ENCODE measurements at regions not wholly inside any gene's neighbourhood (a gene's known extent, or its start where the extent isn't known, plus 50 kb on each side); places are given as distances from the start of the nearest gene placed in this dataset.

DNA sequence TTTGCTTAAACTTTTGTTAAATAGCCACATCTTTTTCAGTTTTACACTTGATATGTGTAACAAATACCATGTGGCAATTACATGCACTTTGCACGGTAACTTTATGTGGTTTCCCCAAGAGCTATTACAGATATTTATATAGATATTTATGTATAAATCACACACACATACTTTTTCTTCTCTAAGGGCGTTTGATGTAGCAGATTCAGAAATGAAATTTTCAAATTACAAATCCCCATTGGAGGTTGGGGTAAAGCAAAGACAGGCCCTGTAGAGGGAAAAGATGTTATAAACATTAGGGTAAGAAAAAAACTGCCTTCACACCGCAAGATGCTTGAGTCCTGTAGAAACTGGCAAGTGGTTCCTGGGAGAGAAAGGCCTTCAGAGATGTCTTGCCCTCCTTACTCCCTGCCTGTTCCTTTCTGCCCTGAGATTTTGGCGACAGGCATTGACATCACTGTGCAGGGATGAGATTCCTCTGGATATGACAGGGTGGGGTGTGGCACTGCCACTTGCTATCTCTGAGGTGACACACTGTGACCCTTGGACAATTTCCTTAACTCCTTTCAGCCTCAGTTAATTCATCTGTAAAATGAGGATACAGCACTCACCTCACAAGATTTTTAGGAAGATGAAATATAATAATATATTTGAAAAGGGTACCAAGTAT lies 177.9 kb upstream of the TUT7 start:
- no peak for DNase-seq (ENCODE audit: low spot score)
- H3K4me3 ChIP-seq (ENCODE audit: low read length in 2 of 2), result no peak overlapping the region
- no peaks in the 10 kb centered on the region for H3K36me3 ChIP-seq (replicated peaks in 1 of 2; ENCODE audit: control insufficient read depth in 2 of 2, insufficient read depth in 2 of 2, low read length in 2 of 2)
- no peak overlapping the region for H2BK120ac ChIP-seq (ENCODE audit: low read depth, low read length)
- H4K91ac ChIP-seq (ENCODE audit: low read depth, low read length, poor library complexity), result no peak overlapping the region
- H3K27ac ChIP-seq (replicated peaks; ENCODE audit: low read length), result no peak overlapping the region
- H4K8ac ChIP-seq (ENCODE audit: low read depth, low read length), result no peak overlapping the region
- no peak overlapping the region for H3K4me2 ChIP-seq (ENCODE audit: insufficient read depth, low read length, poor library complexity, severe bottlenecking)
- no peak overlapping the region for H2BK15ac ChIP-seq (ENCODE audit: low read length)
- no peaks in the 10 kb centered on the region for H3K9me3 ChIP-seq (replicated peaks in 1 of 2; ENCODE audit: control insufficient read depth in 2 of 2, insufficient read depth in 1 of 2, low read depth in 1 of 2, low read length in 2 of 2)
- no peak overlapping the region for H2AK5ac ChIP-seq (ENCODE audit: low read depth, low read length)
- no CpG with 5 or more reads among the region's 4 CpGs for WGBS, 2 donors (ENCODE audit: extremely low coverage in 2 of 2, insufficient read length in 2 of 2, insufficient replicate concordance in 1 of 2)
- no peaks in the 10 kb centered on the region for H3K27me3 ChIP-seq (ENCODE audit: control insufficient read depth in 3 of 3, insufficient read depth in 3 of 3, low read depth in 1 of 3, low read length in 3 of 3)
- no peak overlapping the region for H3K4ac ChIP-seq (ENCODE audit: low read length)
- H2BK5ac ChIP-seq (ENCODE audit: low read length), result no peak overlapping the region
- no peak overlapping the region for H3K23ac ChIP-seq (ENCODE audit: low read depth, low read length, poor library complexity)
- peaks cover 0 to 5% of the 10 kb centered on the region in 2 donors for H3K4me1 ChIP-seq (ENCODE audit: control insufficient read depth in 2 of 2, insufficient read depth in 1 of 2, low read depth in 1 of 2, low read length in 2 of 2)
- H3K79me1 ChIP-seq (ENCODE audit: low read depth, low read length), result no peaks in the 10 kb centered on the region
- no peak overlapping the region for H2BK12ac ChIP-seq (ENCODE audit: low read length)
- no peak overlapping the region for H3K14ac ChIP-seq (ENCODE audit: low read length)
- no peak overlapping the region for H3K9ac ChIP-seq (ENCODE audit: low read depth, low read length, poor library complexity)
- H3K18ac ChIP-seq (ENCODE audit: low read length), result no peak overlapping the region
- H2AFZ ChIP-seq (ENCODE audit: low read length), result no peak overlapping the region

- DNase-seq (ENCODE audit: low spot score), result no peak
- H3K9ac ChIP-seq (ENCODE audit: low read depth, low read length, poor library complexity), result no peak overlapping the region
- no peak overlapping the region for H2AFZ ChIP-seq (ENCODE audit: low read length)
- no peak overlapping the region for H2AK5ac ChIP-seq (ENCODE audit: low read depth, low read length)
- no peak overlapping the region for H2BK12ac ChIP-seq (ENCODE audit: low read length)
- no peak overlapping the region for H4K8ac ChIP-seq (ENCODE audit: low read depth, low read length)
- no peaks in the 10 kb centered on the region for H3K9me3 ChIP-seq (replicated peaks in 1 of 2; ENCODE audit: control insufficient read depth in 2 of 2, insufficient read depth in 1 of 2, low read depth in 1 of 2, low read length in 2 of 2)
- no peak overlapping the region for H3K14ac ChIP-seq (ENCODE audit: low read length)
- no peak overlapping the region for H3K23ac ChIP-seq (ENCODE audit: low read depth, low read length, poor library complexity)
- no peak overlapping the region for H3K4me3 ChIP-seq (ENCODE audit: low read length in 2 of 2)
- no peaks in the 10 kb centered on the region for H3K27me3 ChIP-seq (ENCODE audit: control insufficient read depth in 3 of 3, insufficient read depth in 3 of 3, low read depth in 1 of 3, low read length in 3 of 3)
- no peak overlapping the region for H2BK15ac ChIP-seq (ENCODE audit: low read length)
- H3K79me1 ChIP-seq (ENCODE audit: low read depth, low read length), result no peaks in the 10 kb centered on the region
- no peak overlapping the region for H2BK5ac ChIP-seq (ENCODE audit: low read length)
- H3K4ac ChIP-seq (ENCODE audit: low read length), result no peak overlapping the region
- H3K4me2 ChIP-seq (ENCODE audit: insufficient read depth, low read length, poor library complexity, severe bottlenecking), result no peak overlapping the region
- no peak overlapping the region for H2BK120ac ChIP-seq (ENCODE audit: low read depth, low read length)
- peaks cover 0 to 6% of the 10 kb centered on the region in 2 donors for H3K4me1 ChIP-seq (ENCODE audit: control insufficient read depth in 2 of 2, insufficient read depth in 1 of 2, low read depth in 1 of 2, low read length in 2 of 2)
- H3K18ac ChIP-seq (ENCODE audit: low read length), result no peak overlapping the region
- no CpG with 5 or more reads among the region's 6 CpGs for WGBS, 2 donors (ENCODE audit: extremely low coverage in 2 of 2, insufficient read length in 2 of 2, insufficient replicate concordance in 1 of 2)
- no peak overlapping the region for H4K91ac ChIP-seq (ENCODE audit: low read depth, low read length, poor library complexity)
- no peak overlapping the region for H3K27ac ChIP-seq (replicated peaks; ENCODE audit: low read length)
- H3K36me3 ChIP-seq (replicated peaks in 1 of 2; ENCODE audit: control insufficient read depth in 2 of 2, insufficient read depth in 2 of 2, low read length in 2 of 2), result no peaks in the 10 kb centered on the region
These were observed 177.2 kb upstream of the TUT7 start for GRCh38 chr9:86531273-86531970.

DNA sequence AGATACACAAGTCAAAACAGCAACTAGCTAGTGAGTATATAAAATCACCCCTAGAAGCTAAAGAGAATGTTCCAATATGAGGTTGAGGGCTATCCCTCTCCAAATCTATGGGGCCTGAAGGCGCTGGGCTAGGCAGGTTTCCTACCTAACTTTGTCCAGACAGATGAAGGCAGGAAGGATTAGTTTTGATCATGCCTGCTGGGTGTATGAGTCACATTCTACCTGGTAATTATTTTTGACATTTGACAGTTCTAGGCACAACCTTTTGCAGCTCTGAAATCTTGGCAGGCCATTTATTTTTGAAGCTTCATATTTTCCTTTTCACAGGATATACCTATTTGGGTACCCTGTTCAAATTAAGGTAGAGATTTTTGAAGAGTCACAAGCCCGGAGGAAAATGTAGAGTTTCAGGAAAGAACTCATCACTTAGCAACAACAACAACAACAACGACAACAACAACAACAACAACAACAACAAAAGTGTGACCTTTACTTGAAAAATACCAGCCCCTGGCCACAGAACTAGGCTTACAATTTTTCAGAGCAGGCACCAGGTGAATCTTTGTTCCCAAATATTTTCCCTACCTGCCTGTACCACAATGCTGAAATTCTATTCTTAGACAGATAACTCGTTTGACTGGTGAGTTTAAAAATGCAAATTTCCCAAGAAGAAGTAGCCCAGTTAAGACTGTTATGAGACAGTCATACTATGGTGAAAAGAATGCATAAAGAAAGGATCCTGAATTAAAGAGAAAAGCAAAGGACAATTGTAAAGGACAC lies 175.5 kb upstream of the TUT7 start:
- WGBS, 2 donors (ENCODE audit: extremely low coverage in 2 of 2, insufficient read length in 2 of 2, insufficient replicate concordance in 1 of 2), result no CpG with 5 or more reads among the region's 4 CpGs
- H3K4me2 ChIP-seq (ENCODE audit: insufficient read depth, low read length, poor library complexity, severe bottlenecking), result no peak overlapping the region
- H2AK5ac ChIP-seq (ENCODE audit: low read depth, low read length), result no peak overlapping the region
- no peak for DNase-seq (ENCODE audit: low spot score)
- no peak overlapping the region for H3K4ac ChIP-seq (ENCODE audit: low read length)
- H3K14ac ChIP-seq (ENCODE audit: low read length), result no peak overlapping the region
- no peaks in the 10 kb centered on the region for H3K36me3 ChIP-seq (replicated peaks in 1 of 2; ENCODE audit: control insufficient read depth in 2 of 2, insufficient read depth in 2 of 2, low read length in 2 of 2)
- no peak overlapping the region for H3K18ac ChIP-seq (ENCODE audit: low read length)
- no peak overlapping the region for H2BK15ac ChIP-seq (ENCODE audit: low read length)
- no peaks in the 10 kb centered on the region for H3K27me3 ChIP-seq (ENCODE audit: control insufficient read depth in 3 of 3, insufficient read depth in 3 of 3, low read depth in 1 of 3, low read length in 3 of 3)
- H3K4me1 ChIP-seq (ENCODE audit: control insufficient read depth in 2 of 2, insufficient read depth in 1 of 2, low read depth in 1 of 2, low read length in 2 of 2), result peaks cover 0 to 9% of the 10 kb centered on the region in 2 donors
- no peaks in the 10 kb centered on the region for H3K79me1 ChIP-seq (ENCODE audit: low read depth, low read length)
- no peak overlapping the region for H2BK5ac ChIP-seq (ENCODE audit: low read length)
- H3K27ac ChIP-seq (replicated peaks; ENCODE audit: low read length), result no peak overlapping the region
- no peak overlapping the region for H4K91ac ChIP-seq (ENCODE audit: low read depth, low read length, poor library complexity)
- no peak overlapping the region for H2AFZ ChIP-seq (ENCODE audit: low read length)
- no peak overlapping the region for H3K9ac ChIP-seq (ENCODE audit: low read depth, low read length, poor library complexity)
- H2BK12ac ChIP-seq (ENCODE audit: low read length), result no peak overlapping the region
- no peak overlapping the region for H4K8ac ChIP-seq (ENCODE audit: low read depth, low read length)
- H2BK120ac ChIP-seq (ENCODE audit: low read depth, low read length), result no peak overlapping the region
- H3K23ac ChIP-seq (ENCODE audit: low read depth, low read length, poor library complexity), result no peak overlapping the region
- H3K9me3 ChIP-seq (replicated peaks in 1 of 2; ENCODE audit: control insufficient read depth in 2 of 2, insufficient read depth in 1 of 2, low read depth in 1 of 2, low read length in 2 of 2), result no peaks in the 10 kb centered on the region
- no peak overlapping the region for H3K4me3 ChIP-seq (ENCODE audit: low read length in 2 of 2)

DNA sequence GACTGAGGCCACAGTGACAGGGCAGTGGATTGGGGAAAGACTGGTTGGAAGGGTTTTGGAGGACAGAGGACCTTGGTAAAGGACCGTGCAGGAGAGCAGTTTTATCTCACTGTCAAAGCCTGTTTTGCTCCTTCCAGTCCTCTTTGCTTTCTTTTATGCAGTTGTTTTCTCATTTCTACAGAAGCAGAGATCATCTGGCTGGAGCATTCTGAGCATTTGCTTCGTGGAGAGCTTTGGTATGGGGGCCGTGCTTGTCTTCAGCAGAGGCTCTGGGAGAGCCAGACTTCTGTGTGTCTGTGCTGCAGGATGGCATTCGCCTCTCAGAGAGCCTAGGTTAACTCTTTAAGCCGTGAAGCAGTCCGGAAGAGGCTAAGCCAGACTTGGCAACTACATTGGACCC lies 171.8 kb upstream of the TUT7 start:
- no peaks in the 10 kb centered on the region for H3K9me3 ChIP-seq (replicated peaks in 1 of 2; ENCODE audit: control insufficient read depth in 2 of 2, insufficient read depth in 1 of 2, low read depth in 1 of 2, low read length in 2 of 2)

More for the DNA sequence above, 171.8 kb upstream of the TUT7 start:
- Histone ChIP-seq H3K36me3 (replicated peaks in 1 of 2; ENCODE audit: control insufficient read depth in 2 of 2, insufficient read depth in 2 of 2, low read length in 2 of 2) (no peaks in the 10 kb centered on the region), H3K4me3 (ENCODE audit: low read length in 2 of 2) (no peak overlapping the region), H3K4me1 (ENCODE audit: control insufficient read depth in 2 of 2, insufficient read depth in 1 of 2, low read depth in 1 of 2, low read length in 2 of 2) (peaks cover 0 to 6% of the 10 kb centered on the region in 2 donors), H2BK12ac (ENCODE audit: low read length) (no peak overlapping the region), H4K91ac (ENCODE audit: low read depth, low read length, poor library complexity) (no peak overlapping the region), H3K23ac (ENCODE audit: low read depth, low read length, poor library complexity) (no peak overlapping the region), H3K27ac (replicated peaks; ENCODE audit: low read length) (no peak overlapping the region), H3K4me2 (ENCODE audit: insufficient read depth, low read length, poor library complexity, severe bottlenecking) (no peak overlapping the region), H3K14ac (ENCODE audit: low read length) (no peak overlapping the region), H3K79me1 (ENCODE audit: low read depth, low read length) (no peaks in the 10 kb centered on the region), H3K4ac (ENCODE audit: low read length) (no peak overlapping the region), H4K8ac (ENCODE audit: low read depth, low read length) (no peak overlapping the region), H2AFZ (ENCODE audit: low read length) (no peak overlapping the region), H3K9ac (ENCODE audit: low read depth, low read length, poor library complexity) (no peak overlapping the region), H2BK15ac (ENCODE audit: low read length) (no peak overlapping the region), H2BK120ac (ENCODE audit: low read depth, low read length) (no peak overlapping the region), H2AK5ac (ENCODE audit: low read depth, low read length) (no peak overlapping the region), H3K18ac (ENCODE audit: low read length) (no peak overlapping the region), H3K27me3 (ENCODE audit: control insufficient read depth in 3 of 3, insufficient read depth in 3 of 3, low read depth in 1 of 3, low read length in 3 of 3) (no peaks in the 10 kb centered on the region), H2BK5ac (ENCODE audit: low read length) (no peak overlapping the region)
- no CpG with 5 or more reads among the region's 6 CpGs for WGBS, 2 donors (ENCODE audit: extremely low coverage in 2 of 2, insufficient read length in 2 of 2, insufficient replicate concordance in 1 of 2)
- no peak for DNase-seq (ENCODE audit: low spot score)

Data from neuronal stem cell (in vitro differentiated cells).